ENCODE measurements at regions not wholly inside any gene's neighbourhood (a gene's known extent, or its start where the extent isn't known, plus 50 kb on each side); places are given as distances from the start of the nearest gene placed in this dataset.
"Not testable (repeated sequence)": the region's sequence is repeated elsewhere in the genome, so short reads cannot be mapped to it uniquely, and the experiment has no call there.

GRCh38 chr16:87144232-87144631, 173.0 kb downstream of the C16orf95 start:
- DNase-seq (ENCODE audit: low read depth, low spot score), result no peak

- peak; percentile 87 for DNase-seq (ENCODE audit: low read depth, low spot score)
Observed at GRCh38 chr16:87145181-87146176, 171.7 kb downstream of the C16orf95 start.

- DNase-seq (ENCODE audit: low read depth, low spot score), result no peak
Observed at GRCh38 chr16:87146676-87147075, 170.5 kb downstream of the C16orf95 start.

DNA sequence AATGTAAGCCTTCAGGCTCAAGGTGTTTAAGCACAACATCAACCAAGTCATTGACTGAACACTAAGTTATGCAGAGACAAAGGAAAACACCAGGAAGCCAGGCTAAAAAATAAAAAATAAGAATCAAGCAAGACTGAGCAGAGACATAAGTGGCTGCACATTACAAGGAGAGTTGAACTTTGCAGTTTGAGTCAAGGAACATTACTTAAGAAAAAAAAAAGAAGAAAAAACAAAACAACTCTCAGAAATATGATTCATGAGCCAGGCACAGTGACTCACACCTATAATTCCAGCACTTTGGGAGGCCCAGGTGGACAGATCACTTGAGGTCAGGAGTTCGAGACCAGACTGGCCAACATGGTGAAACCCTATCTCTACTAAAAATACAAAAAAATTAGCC, 168.1 kb downstream of the C16orf95 start:
- peak; percentile 17 for DNase-seq (ENCODE audit: low read depth, low spot score)

DNA sequence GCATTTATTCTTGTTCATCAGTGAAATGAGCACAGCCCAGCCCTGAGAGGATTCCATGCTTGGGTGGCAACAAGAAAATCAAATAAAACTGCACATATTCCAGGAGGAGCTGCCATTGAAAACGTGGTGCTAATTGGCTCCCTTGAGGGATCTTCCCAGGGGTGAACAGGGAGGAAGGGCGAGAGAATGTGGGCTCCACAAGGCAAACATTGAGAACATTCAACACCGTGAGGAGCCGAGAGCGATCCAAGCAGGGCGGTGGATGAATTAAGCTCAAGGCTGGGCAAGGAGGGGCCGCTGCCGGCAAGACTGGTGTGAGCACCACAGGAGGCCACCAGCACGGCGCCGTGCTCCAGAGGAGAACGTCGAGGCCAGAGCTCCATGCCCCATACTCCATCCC, 166.9 kb downstream of the C16orf95 start:
- peak; percentile 3 for DNase-seq (ENCODE audit: low read depth, low spot score)

DNA sequence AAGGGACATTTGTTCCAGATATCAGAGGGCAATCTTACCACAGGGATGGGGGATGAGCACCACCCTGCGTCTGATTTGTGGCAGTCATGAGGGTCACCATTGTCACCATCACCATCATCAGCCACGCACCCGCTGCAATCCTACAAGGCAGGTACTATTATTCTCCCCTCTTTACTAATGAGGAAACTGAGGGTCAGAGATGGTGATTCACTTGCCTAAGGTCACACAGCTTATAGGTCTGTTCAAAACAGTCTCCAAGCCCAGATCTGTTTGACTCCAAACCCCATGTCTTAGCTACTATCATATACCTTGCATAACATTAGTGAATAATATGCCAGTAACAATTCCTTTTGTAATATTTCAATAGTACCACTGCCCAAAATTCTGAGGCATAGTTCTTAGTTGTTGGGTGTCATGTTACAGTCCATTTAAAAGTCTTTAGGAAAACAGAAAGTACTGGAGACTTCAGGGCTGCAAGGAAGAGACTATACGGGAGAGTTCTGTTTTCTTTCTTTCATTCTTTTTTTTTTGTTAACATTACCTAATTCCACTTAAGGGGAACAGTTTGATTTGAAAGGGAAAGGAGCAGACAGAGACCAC, 166.4 kb downstream of the C16orf95 start:
- no peak for DNase-seq (ENCODE audit: low read depth, low spot score)

GRCh38 chr16:87152221-87152755, 164.9 kb downstream of the C16orf95 start:
- no peak for DNase-seq (ENCODE audit: low read depth, low spot score)

- no peak for DNase-seq (ENCODE audit: low read depth, low spot score)
Observed at GRCh38 chr16:87153326-87153725, 163.9 kb downstream of the C16orf95 start.

- DNase-seq (ENCODE audit: low read depth, low spot score), result not testable (repeated sequence)
Observed at GRCh38 chr16:87155315-87155714, 161.9 kb downstream of the C16orf95 start.

DNA sequence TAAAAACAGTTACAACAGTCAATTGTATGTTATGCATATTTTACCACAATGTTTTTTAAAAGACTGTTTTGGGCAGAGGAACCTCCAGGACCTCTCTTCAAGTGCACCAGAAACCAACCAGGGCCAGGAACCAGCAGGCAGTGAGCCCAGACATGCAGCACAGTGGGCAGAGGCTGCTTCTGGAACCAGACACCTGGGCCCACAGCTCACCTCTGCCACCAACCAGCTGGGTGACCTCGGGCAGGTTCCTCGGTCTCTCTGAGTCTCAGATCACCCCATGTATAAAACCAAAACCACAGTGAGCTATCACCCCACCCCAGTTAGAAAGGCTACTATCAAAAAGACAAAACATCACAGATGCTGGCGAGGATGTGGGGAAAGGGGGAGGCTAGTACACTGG, 161.0 kb downstream of the C16orf95 start:
- DNase-seq (ENCODE audit: low read depth, low spot score), result no peak

DNA sequence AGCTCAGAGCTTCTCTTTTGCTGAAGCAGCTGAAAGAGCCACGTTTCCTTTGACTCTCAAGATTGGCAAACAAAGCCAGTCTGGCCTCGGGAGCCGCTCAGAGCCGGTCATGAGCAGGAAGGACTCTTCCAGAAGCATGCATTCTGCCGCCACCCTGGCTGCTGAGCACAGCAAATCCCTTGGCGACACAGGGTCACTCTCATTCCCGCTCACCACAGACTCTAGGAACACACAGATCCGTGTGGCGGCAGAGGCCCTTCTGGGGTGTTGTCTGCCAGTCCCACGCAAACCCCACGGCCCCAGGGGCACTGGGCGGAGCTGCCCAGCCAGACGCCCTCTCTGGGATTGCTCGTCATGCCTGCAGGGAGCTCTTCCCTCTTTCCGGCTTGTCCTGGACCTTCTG, 157.0 kb downstream of the C16orf95 start:
- DNase-seq (ENCODE audit: low read depth, low spot score), result peak; percentile 31

GRCh38 chr16:87160701-87161337, 156.4 kb downstream of the C16orf95 start:
- peak; percentile 8 for DNase-seq (ENCODE audit: low read depth, low spot score)

DNA sequence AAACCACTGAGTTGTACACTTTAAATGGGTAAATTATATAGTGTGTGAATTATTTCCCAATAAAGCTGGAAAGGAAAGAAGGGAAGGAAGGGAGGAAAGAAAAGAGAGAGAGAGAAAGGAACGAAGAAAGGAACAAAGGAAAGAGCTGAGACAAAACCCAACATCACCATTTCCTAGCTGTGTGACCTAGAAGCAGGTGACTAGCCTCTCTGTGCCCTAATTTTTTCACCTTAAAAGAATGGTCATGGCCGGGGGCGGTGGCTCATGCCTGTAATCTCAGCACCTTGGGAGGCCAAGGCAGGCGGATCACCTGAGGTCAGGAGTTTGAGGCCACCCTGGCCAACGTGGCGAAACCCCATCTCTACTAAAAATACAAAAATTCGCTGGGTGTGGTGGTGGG, 155.8 kb downstream of the C16orf95 start:
- DNase-seq (ENCODE audit: low read depth, low spot score), result not testable (repeated sequence)

DNA sequence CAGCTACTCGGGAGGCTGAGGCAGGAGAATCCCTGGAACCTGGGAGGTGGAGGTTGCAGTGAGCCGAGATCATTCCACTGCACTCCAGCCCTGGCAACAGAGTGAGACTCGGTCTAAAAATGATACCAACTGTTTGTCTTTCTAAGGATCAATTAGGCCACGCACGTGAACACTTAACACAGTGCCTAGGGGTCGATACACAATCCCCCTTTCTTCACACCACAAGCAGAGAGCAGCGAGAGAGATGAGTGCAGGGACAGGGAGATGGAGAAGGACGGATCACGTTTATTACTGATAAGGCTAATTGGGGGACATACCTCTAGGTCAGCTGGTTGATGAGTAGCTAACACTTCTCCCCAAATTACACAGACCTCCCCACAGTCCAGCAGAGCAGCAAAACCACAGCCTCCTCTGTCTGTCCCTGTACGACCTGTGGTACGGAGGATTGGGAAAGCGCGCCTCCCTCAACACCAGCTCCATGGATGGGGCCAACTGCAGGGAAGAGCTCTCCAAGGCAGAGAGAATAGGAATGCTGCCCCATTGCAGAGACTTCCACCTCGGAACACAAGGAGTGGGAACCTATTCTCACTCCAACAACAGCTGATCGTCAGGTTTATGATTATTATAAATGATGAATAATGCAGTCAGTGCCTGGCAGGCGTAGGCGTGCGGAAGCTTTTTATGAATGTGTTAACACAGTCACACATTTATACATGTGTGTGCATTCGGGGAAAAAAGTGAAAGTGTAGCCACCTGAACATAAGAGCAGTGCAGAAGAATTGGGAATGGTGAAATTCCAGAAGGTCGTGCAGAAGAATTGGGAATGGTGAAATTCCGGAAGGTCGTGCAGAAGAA, 155.1 kb downstream of the C16orf95 start:
- no peak for DNase-seq (ENCODE audit: low read depth, low spot score)

DNA sequence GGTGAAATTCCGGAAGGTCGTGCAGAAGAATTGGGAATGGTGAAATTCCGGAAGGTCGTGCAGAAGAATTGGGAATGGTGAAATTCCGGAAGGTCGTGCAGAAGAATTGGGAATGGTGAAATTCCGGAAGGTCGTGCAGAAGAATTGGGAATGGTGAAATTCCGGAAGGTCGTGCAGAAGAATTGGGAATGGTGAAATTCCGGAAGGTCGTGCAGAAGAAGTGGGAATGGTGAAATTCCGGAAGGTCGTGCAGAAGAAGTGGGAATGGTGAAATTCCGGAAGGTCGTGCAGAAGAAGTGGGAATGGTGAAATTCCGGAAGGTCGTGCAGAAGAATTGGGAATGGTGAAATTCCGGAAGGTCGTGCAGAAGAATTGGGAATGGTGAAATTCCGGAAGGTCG, 154.4 kb downstream of the C16orf95 start:
- not testable (repeated sequence) for DNase-seq (ENCODE audit: low read depth, low spot score)

GRCh38 chr16:87163637-87164036, 153.6 kb downstream of the C16orf95 start:
- no peak for DNase-seq (ENCODE audit: low read depth, low spot score)

DNA sequence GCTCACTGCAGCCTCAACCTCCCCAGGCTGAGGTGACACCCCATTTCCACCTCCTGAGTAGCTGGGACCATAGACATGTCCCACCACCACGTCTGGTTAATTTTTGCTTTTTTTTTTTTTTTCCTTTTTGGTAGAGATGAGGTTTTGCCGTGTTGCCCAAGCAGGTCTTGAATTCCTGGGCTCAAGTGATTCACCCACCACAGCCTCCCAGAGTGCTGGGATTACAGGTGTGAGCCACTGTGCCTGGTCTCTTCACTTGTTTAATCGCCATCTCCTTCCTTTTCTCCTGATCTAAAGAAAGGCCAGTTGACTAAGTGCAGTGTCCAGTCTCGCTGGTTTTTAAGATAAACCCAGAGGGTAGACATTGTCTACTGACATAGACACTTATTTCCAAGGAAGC, 152.0 kb downstream of the C16orf95 start:
- DNase-seq (ENCODE audit: low read depth, low spot score), result no peak

DNA sequence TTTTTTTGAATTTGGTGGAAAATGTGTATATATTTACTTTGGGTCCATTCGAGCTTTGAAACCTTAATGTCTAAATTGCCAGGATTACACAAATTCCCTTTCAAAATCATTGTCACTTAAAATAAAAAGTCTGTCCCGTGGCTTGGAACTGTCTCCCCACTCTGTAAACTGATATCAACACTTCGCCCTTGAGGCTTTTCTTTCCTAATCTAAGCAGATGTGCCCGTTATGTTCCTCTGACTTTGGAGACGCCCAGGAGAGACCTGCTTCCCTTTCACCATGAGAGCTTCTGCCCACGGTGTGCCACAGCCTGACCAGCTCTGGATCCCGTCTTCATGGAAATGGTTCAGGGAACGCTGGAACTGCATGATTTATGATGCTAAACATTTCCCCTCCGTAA, 151.3 kb downstream of the C16orf95 start:
- no peak for DNase-seq (ENCODE audit: low read depth, low spot score)

GRCh38 chr16:87166321-87166720, 150.9 kb downstream of the C16orf95 start:
- no peak for DNase-seq (ENCODE audit: low read depth, low spot score)

DNA sequence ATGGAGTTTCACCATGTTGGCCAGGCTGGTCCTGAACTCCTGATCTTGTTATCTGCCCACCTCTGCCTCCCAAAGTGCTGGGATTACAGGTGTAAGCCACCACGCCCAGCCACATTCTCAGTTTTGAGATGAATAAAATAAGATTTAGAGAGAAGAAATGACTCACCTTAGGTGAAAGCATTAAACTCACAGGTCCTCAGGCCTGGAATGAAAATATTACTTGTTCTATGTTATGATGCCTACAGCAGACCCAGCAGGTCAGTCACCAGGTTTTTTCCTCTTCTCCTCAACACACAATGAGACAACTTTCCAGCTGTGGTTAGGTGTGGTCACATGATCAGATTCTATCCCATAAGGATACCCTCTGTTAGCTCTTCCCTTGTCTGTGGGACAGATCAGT, 150.3 kb downstream of the C16orf95 start:
- DNase-seq (ENCODE audit: low read depth, low spot score), result no peak

GRCh38 chr16:87169509-87169995, 147.6 kb downstream of the C16orf95 start:
- DNase-seq (ENCODE audit: low read depth, low spot score), result no peak

Data from astrocyte of the hippocampus (primary cell).